Activated T-helper 1 cell treated with anti-CD3 and anti-CD28 coated beads, Interleukin-2, amount 50 U/mL, for 16 hours (primary cell): ENCODE measurements at regions not wholly inside any gene's neighbourhood (a gene's known extent, or its start where the extent isn't known, plus 50 kb on each side); places are given as distances from the start of the nearest gene placed in this dataset.
"Not testable (repeated sequence)": the region's sequence is repeated elsewhere in the genome, so short reads cannot be mapped to it uniquely, and the experiment has no call there.

Experiments
- DNase-seq, 2 donors: peaks; one replicate each; pipeline ENCODE4 v3.0.0-alpha.2; 2020; ENCODE audit warnings: low read depth in 1 of 2, low spot score in 1 of 2

DNA sequence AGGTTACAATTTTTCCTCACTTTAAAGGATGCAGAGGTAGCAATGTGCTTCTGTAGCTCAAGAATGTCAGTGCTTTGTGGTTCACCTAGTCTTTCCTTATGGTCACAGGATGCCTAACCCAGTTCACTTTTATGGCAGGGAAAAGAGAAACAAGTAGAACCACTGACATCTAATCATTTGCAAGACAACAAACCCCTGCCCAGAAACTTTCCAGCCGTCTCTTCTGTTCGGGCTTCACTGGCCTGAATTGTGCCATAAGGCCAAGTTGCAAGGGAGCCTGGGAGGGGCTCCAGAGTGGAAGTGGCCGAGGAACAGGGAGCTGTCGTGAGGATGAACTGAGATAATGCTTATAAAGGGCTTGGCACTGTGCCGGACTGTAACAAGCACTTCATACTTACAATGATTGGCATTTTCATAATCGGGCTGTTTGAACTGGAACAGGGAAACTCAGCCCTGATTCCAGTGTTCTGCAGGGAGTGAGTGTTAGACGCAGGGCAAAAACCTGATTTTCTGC lies 212.6 kb downstream of the BCAS1 start:
- no peak for DNase-seq

DNA sequence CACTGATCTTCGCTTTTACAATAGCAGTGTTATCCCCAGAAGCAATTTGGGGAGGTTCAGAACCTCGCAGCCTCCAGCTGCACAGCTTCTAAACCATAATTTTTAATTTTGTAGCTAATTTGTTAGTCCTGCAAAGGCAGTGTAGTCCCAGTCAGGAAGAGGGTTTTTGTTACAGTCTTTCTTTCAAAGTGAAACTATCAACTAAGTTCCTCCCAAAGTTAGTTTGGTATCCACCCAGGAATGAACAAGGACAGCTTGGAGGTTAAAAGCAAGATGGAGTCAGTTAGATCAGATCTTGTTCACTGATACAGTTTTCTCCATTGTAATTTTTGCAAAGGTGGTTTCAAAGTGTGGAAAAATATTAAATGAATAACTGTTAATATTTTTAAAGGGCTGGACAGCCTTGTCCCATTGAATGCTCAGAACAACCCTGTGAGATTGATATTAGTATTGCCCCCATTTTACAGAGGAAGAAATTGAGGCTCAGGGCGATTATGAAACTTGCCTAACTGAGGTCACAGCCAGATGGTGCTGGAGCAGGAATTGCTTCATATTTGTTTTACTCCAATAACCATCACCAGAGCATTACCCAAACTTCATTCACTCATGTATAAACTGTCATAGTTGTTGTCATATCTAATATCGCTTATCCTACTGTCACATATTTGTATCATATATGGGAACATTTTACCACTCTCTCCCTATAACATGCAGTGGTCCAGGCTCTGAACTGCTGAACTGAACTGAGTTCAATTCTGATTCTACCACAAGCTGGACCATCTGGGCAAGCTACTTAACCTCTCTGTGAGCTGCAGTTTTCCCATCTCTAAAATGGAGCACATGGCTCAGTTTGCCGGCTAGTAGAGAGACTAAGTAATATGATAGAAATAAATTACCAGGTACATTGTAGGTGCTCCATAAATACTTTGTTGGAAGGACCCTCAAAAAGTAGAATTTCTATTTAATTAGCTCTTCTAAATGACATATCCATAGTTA lies 213.8 kb downstream of the BCAS1 start:
- no peak for DNase-seq

DNA sequence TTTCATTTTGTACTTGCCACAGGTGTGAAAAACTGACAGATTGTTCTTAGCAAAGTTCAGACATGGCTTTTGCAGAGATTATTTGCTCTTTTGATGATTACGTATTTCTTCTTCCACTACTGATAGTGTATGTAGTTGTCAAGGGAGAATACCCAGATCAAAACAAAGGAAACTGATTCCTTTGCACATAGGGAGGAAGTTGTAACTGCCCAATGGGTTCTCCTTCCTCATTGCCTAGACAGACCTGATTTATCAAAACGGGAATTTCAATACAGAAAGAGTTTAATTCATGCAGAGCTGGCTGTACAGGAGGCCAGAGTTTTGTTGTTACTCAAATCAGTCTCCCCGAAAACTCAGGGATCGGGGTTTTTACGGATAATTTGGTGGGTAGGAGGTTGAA lies 214.7 kb downstream of the BCAS1 start:
- no peak for DNase-seq

DNA sequence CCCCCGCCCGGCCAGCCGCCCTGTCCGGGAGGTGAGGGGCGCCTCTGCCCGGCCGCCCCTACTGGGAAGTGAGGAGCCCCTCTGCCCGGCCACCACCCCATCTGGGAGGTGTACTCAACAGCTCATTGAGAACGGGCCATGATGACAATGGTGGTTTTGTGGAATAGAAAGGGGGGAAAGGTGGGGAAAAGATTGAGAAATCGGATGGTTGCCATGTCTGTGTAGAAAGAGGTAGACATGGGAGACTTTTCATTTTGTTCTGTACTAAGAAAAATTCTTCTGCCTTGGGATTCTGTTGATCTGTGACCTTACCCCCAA lies 215.8 kb downstream of the BCAS1 start:
- DNase-seq, result not testable (repeated sequence)

DNA sequence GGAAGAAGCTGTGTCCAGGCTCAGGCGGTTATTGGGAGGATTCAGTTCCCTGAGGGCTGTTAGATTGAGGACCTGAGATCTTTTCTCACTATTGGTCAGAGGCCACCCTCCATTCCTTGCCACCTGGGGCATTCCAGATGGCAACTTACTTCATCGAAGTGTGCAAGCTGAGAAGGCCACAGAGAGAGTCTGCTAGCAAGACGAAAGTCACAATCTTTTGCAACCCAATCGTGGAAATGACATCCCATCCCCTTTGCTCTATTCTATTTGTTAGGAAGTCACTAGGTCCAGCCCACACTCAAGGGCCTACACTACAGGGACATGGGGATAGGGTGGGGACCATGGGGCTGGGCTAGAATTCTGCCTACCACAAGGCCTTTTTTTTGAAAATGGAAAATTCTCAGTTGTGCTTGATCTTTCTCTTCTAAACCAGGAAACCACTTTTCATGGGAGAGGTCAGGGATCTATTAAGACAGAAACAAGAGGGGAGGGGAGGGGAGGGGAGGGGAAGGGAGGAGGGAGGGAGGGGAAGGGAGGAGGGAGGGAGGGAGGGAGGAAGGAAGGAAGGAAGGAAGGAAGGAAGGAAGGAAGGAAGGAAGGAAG lies 217.2 kb downstream of the BCAS1 start:
- no peak for DNase-seq

DNA sequence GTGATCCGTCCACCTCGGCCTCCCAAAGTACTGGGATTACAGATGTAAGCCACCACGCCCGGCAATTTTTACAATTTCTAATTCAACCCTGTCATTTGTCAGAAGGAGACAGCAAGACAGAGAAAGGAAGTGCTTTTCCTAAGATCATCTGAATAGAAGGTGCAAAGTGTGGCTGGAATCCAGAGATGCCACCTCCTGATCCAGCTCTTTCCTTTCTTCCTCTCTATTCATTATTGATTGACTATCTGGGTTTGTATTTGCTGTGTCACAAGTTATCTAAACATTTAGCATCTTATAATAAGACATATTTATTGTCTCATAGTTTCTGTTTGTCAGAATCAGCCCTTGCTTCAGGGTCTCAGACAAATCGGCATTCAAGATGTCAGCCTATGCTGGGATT lies 217.7 kb downstream of the BCAS1 start:
- no peak for DNase-seq

DNA sequence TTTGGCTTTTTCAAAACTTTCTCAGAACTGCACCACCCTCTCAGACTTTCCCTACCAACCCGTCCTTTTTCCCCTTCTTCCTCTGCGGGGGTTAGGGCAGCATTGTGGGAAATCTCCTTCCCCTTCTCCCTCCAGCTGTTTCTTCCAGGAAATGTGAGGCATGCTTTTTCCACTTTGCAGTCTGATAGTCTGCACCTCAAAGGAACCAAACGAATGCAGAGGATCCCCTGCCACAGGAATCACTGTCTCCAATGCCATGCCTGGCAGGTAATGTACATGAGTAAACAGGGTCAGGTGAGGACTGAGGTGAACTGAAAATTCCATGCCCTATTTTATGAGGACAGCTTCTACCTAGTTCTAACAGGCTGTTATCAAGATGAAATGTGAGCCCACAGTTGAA lies 218.4 kb downstream of the BCAS1 start:
- no peak for DNase-seq

DNA sequence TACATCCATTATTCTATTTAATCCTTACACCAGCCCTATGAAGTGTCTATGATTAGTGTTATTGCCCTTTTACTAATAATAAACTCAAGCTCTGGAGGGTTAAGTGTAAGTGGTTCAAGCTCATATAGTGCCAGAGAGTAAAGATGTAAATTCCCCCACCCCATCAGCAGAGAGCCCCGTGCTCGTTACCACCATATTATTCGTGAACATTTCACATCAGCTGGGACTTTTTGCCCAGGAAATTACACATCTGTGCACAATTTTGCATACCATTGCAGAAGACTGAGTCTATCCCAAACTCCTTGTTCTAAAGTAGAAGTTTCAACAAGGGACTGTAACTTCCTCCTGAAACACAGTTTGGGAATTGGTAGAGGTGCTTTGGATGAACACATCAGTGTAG lies 220.1 kb downstream of the BCAS1 start:
- DNase-seq, result no peak

DNA sequence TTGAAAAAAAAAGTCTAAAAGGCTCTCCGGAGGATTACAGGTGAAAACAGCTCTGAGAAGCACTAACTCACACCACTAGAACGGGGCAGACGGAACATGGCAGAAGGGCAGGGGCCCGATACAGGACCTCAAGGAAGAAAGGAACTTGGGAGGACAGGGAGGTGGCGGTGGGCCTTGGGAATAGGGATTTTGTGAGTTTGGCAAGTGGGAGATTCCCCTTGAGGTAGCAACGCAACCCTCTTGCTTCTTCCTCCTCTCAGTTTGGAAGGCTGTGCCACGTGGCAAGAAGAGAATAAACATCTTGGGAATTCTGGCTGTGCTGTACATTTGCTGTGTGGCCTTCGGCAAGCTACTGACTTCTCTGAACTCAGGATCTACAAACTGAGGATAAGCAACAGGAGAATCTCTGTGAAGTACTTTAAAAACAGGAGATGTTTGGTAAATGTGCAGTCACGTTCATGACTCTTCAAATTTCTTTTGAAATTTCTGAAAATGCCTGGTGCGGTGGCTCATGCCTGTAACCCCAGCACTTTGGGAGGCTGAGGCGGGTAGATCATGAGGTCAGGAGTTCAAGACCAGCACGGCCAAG lies 220.8 kb downstream of the BCAS1 start:
- no peak for DNase-seq

DNA sequence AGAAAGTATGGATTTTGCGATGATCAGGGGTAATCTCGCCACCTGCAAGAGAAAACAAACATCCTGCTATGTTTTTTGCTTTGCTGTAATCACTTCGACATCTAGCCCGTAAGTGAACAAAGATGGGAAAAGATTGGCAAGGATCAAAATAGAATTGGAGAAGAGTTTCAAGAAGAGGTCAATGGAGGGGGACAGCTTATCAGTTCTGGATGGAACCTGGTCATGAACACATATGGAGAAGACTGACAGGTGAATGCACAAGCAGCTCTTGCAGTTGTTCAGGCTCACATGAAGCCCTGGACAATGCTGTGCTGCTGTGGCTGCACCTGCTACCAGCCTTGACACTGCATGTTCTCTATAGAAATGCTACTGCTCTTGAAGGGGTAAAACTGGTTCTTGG lies 222.1 kb downstream of the BCAS1 start:
- no peak for DNase-seq

DNA sequence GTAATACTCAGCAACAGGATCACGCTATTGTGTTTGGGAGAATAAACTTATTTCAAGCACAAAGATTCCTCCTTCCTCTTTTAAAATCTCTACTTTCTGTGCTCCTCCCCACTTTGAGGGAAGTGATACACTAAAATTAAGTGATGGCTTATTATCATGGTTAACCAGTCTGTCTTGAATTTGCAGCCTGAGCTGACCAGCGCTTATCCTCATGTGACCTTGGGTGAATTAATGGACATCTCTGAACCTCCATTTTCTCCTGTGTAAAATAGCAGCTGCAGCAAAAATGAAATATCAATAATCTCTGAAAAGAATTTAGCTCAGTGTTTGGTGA lies 222.6 kb downstream of the BCAS1 start:
- DNase-seq, result no peak

DNA sequence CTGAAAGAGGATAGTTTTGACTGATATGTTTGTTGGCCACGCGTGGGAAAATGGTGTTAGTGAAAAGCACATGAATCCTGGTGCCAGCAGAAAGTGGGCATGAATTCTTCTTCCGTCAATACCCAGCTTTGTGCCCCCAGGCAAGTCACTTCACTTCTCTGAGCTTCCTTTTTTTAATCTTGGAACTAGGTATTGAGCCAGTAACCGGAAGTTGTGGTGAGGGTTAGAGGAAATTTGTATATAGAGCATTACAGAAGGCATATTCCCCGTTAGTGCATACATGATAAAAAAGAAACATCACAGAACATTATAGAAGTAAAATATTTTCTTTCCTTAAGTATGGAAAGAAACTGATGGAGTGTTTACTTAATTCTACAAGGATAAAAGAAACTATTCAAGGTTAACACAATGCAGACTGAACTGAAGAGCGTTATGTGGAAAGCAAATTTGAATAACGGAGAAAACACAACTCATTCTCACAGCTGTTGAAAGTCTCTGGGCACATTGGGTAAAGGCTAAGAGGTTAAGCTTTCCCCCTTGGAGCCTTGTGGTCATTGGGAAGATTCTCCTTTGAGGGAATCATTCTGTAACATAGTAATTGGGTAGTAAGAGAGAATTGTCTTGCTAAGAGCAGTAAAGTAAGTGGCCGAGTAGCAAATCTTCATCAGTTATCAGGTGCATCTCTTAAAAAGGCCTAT lies 223.1 kb downstream of the BCAS1 start:
- DNase-seq, result no peak

DNA sequence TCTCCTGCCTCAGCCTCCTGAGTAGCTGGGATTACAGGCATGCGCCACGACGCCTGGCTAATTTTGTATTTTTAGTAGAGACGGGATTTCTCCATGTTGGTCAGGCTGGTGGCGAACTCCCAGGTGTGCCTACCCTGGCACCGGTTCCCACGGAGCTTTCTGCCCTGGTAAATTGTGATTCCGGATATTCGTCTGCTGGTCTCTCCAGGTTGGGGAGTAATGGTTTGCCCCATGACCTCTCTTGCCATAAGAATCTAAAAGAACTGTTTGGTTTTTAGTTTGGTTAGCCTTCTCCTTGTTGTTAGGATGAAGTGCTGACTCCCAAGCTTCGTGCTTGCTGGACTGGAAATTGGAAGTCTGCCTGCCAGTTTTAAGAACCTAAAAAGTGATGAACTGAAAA lies 223.8 kb downstream of the BCAS1 start:
- DNase-seq, result no peak

DNA sequence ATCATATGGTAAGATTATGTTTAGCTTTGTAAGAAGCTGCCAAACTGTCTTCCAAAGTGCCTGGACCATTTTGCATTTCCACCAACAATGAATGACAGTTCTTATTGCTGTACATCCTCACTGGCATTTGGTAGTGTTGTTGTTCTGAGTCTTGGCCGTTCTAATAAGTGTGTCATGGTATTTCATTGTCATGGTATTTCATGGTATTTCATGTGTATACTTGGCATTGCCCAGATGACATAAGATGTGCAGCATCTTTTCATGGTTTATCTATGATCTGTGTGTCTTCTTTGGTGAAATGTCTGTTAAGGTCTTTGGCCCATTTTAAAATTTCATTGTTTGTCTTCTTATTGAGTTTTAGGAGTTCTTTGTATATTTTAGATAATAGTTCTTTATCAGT lies 224.4 kb downstream of the BCAS1 start:
- DNase-seq, result no peak

DNA sequence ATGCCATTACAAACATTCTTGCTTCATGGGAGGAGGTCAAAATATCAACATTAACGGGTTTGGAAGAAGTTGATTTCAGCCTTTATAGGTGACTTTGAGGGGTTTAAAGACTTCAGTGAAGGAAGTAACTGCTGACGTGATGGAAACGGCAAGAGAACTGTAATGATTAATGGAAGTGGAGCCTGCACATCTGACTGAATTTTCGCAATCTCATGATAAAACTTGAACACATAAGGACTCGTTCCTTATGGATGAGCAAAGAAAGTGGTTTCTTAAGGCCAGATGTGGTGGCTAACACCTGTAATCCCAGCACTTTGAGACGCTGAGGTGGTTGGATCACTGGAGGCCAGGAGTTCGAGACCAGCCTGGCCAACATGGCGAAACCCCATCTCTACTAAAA lies 226.1 kb downstream of the BCAS1 start:
- no peak for DNase-seq

DNA sequence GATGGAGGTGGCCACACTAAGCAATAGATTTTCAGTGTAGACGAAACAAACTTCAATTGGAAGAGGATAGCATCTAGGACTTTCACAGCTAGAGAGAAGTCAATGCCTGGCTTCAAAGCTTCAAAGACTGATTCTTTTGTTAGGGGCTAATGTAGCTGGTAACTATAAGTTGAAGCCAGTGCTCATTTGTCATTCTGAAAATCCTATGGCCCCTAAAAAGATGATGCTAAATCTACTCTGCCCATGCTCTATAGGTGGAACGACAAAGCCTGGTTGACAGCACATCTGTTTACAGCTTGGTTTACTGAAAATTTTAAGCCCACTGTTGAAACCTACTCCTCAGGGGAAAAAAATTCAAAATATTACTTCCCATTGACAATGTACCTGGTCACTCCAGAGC lies 226.7 kb downstream of the BCAS1 start:
- DNase-seq, result no peak

DNA sequence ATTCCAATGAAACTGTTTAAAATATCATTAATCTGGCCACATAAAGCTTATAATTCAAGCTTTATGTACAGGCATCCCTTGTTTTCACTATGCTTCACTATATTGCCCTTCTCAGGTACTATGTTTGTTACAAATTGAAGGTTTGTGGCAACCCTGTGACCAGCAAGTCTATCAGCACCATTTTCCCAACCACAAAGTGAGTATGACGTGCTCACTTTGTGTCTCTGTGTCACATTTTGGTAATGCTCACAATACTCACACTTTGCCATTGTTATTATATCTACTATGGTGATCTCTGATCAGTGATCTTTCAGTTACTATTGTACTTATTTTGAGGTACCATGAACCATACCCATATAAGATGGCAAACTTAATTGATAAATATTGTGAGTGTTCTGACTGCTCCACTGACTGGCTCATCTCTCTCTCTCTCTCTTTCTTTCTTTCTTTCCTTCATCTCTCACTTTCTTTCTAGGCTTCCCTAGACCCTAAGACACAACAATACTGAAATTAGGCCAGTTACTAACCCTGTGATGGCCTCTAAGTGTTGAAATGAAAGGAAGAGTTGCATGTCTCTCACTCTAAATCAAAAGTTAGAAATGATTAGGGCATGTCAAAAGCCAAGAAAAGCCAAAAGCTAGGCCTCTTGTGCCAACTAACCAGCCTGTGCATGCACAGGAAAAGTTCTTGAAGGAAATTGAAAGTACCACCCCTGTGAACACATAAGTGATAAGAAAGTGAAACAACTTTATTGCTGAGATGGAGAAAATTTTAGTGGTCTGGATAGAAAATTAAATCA lies 227.9 kb downstream of the BCAS1 start:
- no peak for DNase-seq

DNA sequence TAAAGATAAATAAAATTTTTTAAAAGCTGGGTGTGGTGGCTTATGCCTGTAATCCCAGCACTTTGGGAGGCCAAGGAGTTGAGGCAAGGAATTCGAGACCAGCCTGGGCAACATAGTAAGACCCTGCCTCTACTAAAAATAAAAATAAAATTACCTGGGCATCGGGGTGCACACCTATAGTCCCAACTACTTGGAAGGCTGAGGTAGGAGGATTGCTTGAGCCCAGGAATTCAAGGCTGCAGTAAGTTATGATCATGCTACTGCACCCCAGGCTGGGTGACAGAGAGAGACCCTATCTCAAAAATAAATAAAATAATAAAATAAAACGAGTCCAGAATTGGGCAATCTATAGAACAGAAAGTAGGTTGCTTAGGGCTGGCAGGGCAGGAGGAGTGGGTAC lies 228.7 kb downstream of the BCAS1 start:
- DNase-seq, result no peak

DNA sequence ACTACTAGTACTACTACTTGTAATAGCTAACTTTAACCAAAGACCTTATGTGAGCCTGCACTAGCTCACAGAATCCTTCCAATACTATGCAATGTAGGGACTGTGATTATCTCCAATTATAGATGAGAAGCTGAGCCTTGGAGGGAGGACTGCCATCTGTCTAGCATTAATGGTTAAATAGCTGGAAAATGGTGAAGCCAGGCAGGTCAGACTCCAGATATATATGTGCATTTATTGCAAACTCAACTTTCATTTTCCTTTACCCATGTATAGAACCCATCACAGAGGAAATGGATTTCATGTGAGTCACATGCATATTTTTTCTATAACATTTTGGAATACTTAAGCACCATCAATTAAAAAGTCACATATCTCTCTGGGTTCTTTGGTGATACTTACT lies 229.9 kb downstream of the BCAS1 start:
- no peak for DNase-seq

DNA sequence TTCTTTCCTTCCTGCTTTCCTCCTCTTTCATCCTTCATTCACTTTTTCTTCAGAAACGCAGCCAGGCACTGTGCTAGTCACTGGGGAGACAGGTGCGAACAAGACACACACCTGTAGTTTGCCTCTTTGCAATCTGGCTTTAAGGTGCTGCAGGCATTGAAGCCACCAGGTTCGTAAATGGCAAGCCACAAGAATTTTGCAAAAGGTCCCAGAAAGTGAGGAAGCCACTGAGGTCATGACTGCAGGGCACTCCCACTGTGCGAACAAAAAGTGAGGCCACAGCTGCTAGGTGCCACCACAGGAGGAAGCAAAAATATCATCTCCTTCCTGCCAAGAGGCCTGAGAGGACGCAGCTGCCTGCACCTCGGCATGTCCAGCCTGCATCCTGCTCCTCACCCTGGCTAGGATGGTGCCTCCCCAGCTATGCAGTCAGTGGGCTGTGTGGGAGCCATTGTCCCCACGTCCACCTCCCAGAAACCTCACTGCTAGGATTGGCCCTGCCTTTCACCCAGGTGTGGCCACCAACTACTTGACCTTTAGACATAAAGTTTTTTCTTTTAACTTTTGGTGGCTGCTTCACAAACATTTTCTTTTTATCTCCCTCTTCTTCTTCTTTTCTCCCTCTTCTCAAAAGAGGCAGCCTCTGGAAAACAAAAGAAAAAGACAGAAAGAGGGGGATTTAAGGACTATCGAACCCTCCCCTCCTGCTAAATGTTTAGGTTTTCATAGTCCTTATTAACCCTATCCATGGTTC lies 230.8 kb downstream of the BCAS1 start:
- DNase-seq, result peak; percentile 12 to 13
